HCT116 (cell line): ENCODE measurements at regions not wholly inside any gene's neighbourhood (a gene's known extent, or its start where the extent isn't known, plus 50 kb on each side); places are given as distances from the start of the nearest gene placed in this dataset.

Experiments
- ATAC-seq: fragments of 200-7000 bp; cut with Tn5 transposase; 2 replicates; pipeline ENCODE4 v1.9.1; 2020; ENCODE audit warnings: mild to moderate bottlenecking, moderate library complexity
- BruUV-seq: library from RNA; stranded (reverse); fragments of 400-500 nt; replicated peaks from 2 replicates; lab custom pipeline; 2021; lab: Mats Ljungman, UMichigan
- CTCF ChIA-PET: fragments of 300-600 bp; sonication (Branson Sonifier 250); formaldehyde crosslinking; loops from one replicate; lab custom pipeline; 2021; ENCODE audit warnings: antibody characterized with exemption; lab: Charles Lee
- POLR2A ChIA-PET: fragments of 300-600, 350-600 bp; sonication (Branson Sonifier 250); formaldehyde crosslinking; loops from one replicate; lab custom pipeline; 2021; ENCODE audit warnings: antibody characterized with exemption; lab: Charles Lee
- RAD21 ChIA-PET, 2 experiments: fragments of 300-600 bp; sonication (Branson Sonifier 250); formaldehyde crosslinking; loops; one replicate each; lab custom pipeline; 2023; ENCODE audit warnings: low total read pairs in 2 of 2; ENCODE audit not compliant: uncharacterized antibody in 2 of 2, unreplicated experiment in 2 of 2, low non-redundant PET in 1 of 2; lab: Charles Lee
- DNase-seq: peaks from one replicate; pipeline ENCODE4 v3.0.0-alpha.2; 2010; ENCODE audit warnings: low read depth, low spot score
- H2AFZ ChIP-seq: fragments of 200-600 bp; shearing (Covaris generic), sonication (generic); 2 replicates; pipeline ENCODE4 v1.6.1; 2017; ENCODE audit warnings: low read depth, mixed run types, mixed read lengths, antibody characterized with exemption, low read length; ENCODE audit not compliant: poor library complexity, severe bottlenecking
- H3K27ac ChIP-seq: 2 replicates; pipeline ENCODE4 v1.5.1; 2012; ENCODE audit warnings: low read depth, low read length
- H3K27me3 ChIP-seq: fragments of 200-600 bp; sonication (generic); 2 replicates; pipeline ENCODE4 v1.6.1; 2016; ENCODE audit warnings: mixed run types, low read length, mixed read lengths; ENCODE audit not compliant: insufficient read depth
- H3K36me3 ChIP-seq, 2 experiments: fragments of 200-500 bp in 1 of 2; fragments of 200-600 bp in 1 of 2; sonication (Bioruptor generic) in 1 of 2; sonication (generic) in 1 of 2; 2 replicates each; pipeline versions ENCODE4 v1.5.1 to v1.6.1; 2014 to 2016; ENCODE audit warnings: low read length in 2 of 2, inconsistent platforms in 1 of 2, mixed read lengths in 1 of 2, mixed run types in 1 of 2; ENCODE audit not compliant: insufficient read depth in 2 of 2, control insufficient read depth in 1 of 2
- H3K4me1 ChIP-seq, 2 experiments: fragments of 200-600 bp in 1 of 2; sonication (generic) in 1 of 2; 2 replicates each; pipeline versions ENCODE4 v1.5.1 to v1.6.1; 2012 to 2017; ENCODE audit warnings: low read length in 2 of 2, inconsistent platforms in 1 of 2, mild to moderate bottlenecking in 1 of 2, mixed read lengths in 1 of 2, mixed run types in 1 of 2, moderate library complexity in 1 of 2; ENCODE audit not compliant: insufficient read depth in 2 of 2, control insufficient read depth in 1 of 2
- H3K4me2 ChIP-seq: fragments of 200-600 bp; sonication (generic); 2 replicates; pipeline ENCODE4 v1.6.1; 2017; ENCODE audit warnings: mixed run types, low read length, mixed read lengths
- H3K4me3 ChIP-seq, 2 experiments: fragments of 200-600 bp in 1 of 2; sonication (generic) in 1 of 2; replicated peaks in 1 of 2; 2 replicates each; pipeline ENCODE4 v1.5.1; 2011 to 2016; ENCODE audit warnings: low read length in 2 of 2, control low read depth in 1 of 2, low read depth in 1 of 2, mild to moderate bottlenecking in 1 of 2, mixed read lengths in 1 of 2, mixed run types in 1 of 2
- H3K79me2 ChIP-seq: fragments of 200-600 bp; sonication (generic); 2 replicates; pipeline ENCODE4 v1.6.1; 2017; ENCODE audit warnings: mild to moderate bottlenecking, mixed run types, low read length, moderate library complexity, mixed read lengths; ENCODE audit not compliant: insufficient read depth
- H3K9ac ChIP-seq: fragments of 200-600 bp; sonication (generic); 2 replicates; pipeline ENCODE4 v1.6.1; 2016; ENCODE audit warnings: low read length, mixed read lengths
- H3K9me2 ChIP-seq: fragments of 200-600 bp; sonication (generic), shearing (Covaris generic); 2 replicates; pipeline ENCODE4 v1.6.1; 2017; ENCODE audit warnings: mixed run types, mild to moderate bottlenecking, moderate library complexity; ENCODE audit not compliant: insufficient read depth
- H3K9me3 ChIP-seq, 2 experiments: fragments of 200-500 bp in 1 of 2; fragments of 200-600 bp in 1 of 2; sonication (Bioruptor generic) in 1 of 2; sonication (generic) in 1 of 2; 2 replicates each; pipeline ENCODE4 v1.6.1; 2014 to 2017; ENCODE audit warnings: low read length in 2 of 2, mixed read lengths in 2 of 2, inconsistent platforms in 1 of 2, low read depth in 1 of 2, mild to moderate bottlenecking in 1 of 2, mixed run types in 1 of 2, moderate library complexity in 1 of 2; ENCODE audit not compliant: control insufficient read depth in 1 of 2, insufficient read depth in 1 of 2
- H4K20me1 ChIP-seq: fragments of 200-600 bp; sonication (generic), shearing (Covaris generic); 2 replicates; pipeline ENCODE4 v1.6.1; 2017; ENCODE audit warnings: mixed run types, mild to moderate bottlenecking, moderate library complexity; ENCODE audit not compliant: insufficient read depth
- CBX3 ChIP-seq: IDR thresholded peaks from 2 replicates; pipeline ENCODE4 v1.6.1; 2012; ENCODE audit warnings: low read depth
- CEBPB ChIP-seq: IDR thresholded peaks from 2 replicates; pipeline ENCODE4 v1.6.1; 2012; ENCODE audit warnings: low read depth
- ELF1 ChIP-seq: IDR thresholded peaks from 2 replicates; pipeline ENCODE4 v1.6.1; 2012; ENCODE audit warnings: low read depth, borderline replicate concordance
- EZH2 ChIP-seq: fragments of 200-600 bp; sonication (generic); IDR thresholded peaks from 2 replicates; pipeline ENCODE4 v1.6.1; 2017; ENCODE audit warnings: antibody characterized with exemption, mixed run types
- EZH2phosphoT487 ChIP-seq: fragments of 200-600 bp; IDR thresholded peaks from 2 replicates; pipeline ENCODE4 v1.6.1; 2018; ENCODE audit warnings: antibody characterized with exemption, borderline replicate concordance
- POLR2A ChIP-seq: IDR thresholded peaks from 2 replicates; pipeline ENCODE4 v1.7.0; 2011; ENCODE audit warnings: borderline replicate concordance; ENCODE audit not compliant: insufficient read depth, insufficient read length; ENCODE audit errors: extremely low read depth
- SP1 ChIP-seq: IDR thresholded peaks from 2 replicates; pipeline ENCODE4 v1.6.1; 2012; ENCODE audit warnings: low read depth
- ZFX ChIP-seq: fragments of 450-650 bp; IDR thresholded peaks from 2 replicates; pipeline ENCODE4 v1.6.1; 2017
- intact Hi-C: fragments of 100-400 bp; cut with micrococcal nuclease; formaldehyde crosslinking; loops from 2 replicates; pipeline ENCODE4 v1.10.0; 2022
- TF ChIP-seq, protein P1 (sequence below): IDR thresholded peaks from 2 replicates; pipeline ENCODE4 v1.6.1; 2012; ENCODE audit warnings: low read depth
- TF ChIP-seq, protein P2 (sequence below), 3 experiments: fragments of 200-600 bp in 1 of 3; sonication (generic) in 1 of 3; IDR thresholded peaks in 2 of 3; conservative IDR thresholded peaks in 1 of 3; 2 replicates each; pipeline ENCODE4 v1.5.1; 2012 to 2017; ENCODE audit warnings: low read depth in 2 of 3, low read length in 2 of 3, antibody characterized with exemption in 1 of 3, borderline replicate concordance in 1 of 3, control low read depth in 1 of 3, mild to moderate bottlenecking in 1 of 3, mixed read lengths in 1 of 3, mixed run types in 1 of 3, moderate library complexity in 1 of 3; ENCODE audit not compliant: insufficient read depth in 1 of 3
- TF ChIP-seq, protein P3 (sequence below): IDR thresholded peaks from 2 replicates; pipeline ENCODE4 v1.6.1; 2012
- TF ChIP-seq, protein P4 (sequence below): IDR thresholded peaks from 2 replicates; pipeline ENCODE4 v1.6.1; 2011; ENCODE audit warnings: mild to moderate bottlenecking, low read length, moderate library complexity; ENCODE audit not compliant: insufficient replicate concordance; ENCODE audit errors: extremely low read depth

DNA sequence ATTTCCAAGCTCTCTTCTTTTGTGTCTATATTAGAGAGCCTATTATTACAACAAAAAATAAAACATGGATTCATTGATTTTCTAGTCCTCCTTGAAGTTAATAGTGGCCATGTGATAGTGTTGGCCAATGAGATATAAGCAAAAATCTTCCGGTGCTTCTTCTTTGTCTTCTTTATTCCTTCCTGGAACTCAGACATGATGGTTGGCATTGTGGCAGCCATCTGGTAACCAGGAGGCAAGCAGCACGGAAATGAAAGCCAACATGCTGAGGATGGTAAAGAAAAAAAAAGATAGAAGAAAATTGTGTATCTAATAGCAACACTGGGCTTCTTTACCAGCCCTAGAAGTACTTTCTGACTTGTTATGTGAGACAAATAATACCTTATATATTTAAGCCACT lies 50.8 kb upstream of the SEL1L start:
- no peaks in the 10 kb centered on the region for H3K79me2 ChIP-seq
- no peak for ATAC-seq
- H3K27me3 ChIP-seq, result peaks cover 6% of the 10 kb centered on the region; the same call in 1 of the 2 replicates
- H3K27ac ChIP-seq, result no peak overlapping the region
- RAD21 ChIA-PET, result no interaction called here
- H3K9ac ChIP-seq, result no peak overlapping the region
- BruUV-seq, result no TSS peak
- CTCF ChIA-PET, result no interaction called here
- TF ChIP-seq, protein P1, sequence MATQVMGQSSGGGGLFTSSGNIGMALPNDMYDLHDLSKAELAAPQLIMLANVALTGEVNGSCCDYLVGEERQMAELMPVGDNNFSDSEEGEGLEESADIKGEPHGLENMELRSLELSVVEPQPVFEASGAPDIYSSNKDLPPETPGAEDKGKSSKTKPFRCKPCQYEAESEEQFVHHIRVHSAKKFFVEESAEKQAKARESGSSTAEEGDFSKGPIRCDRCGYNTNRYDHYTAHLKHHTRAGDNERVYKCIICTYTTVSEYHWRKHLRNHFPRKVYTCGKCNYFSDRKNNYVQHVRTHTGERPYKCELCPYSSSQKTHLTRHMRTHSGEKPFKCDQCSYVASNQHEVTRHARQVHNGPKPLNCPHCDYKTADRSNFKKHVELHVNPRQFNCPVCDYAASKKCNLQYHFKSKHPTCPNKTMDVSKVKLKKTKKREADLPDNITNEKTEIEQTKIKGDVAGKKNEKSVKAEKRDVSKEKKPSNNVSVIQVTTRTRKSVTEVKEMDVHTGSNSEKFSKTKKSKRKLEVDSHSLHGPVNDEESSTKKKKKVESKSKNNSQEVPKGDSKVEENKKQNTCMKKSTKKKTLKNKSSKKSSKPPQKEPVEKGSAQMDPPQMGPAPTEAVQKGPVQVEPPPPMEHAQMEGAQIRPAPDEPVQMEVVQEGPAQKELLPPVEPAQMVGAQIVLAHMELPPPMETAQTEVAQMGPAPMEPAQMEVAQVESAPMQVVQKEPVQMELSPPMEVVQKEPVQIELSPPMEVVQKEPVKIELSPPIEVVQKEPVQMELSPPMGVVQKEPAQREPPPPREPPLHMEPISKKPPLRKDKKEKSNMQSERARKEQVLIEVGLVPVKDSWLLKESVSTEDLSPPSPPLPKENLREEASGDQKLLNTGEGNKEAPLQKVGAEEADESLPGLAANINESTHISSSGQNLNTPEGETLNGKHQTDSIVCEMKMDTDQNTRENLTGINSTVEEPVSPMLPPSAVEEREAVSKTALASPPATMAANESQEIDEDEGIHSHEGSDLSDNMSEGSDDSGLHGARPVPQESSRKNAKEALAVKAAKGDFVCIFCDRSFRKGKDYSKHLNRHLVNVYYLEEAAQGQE, result no peak
- TF ChIP-seq CEBPB, result no peak
- TF ChIP-seq ZFX, result no peak
- no peak for TF ChIP-seq ELF1
- TF ChIP-seq POLR2A, result no peak
- no peak for TF ChIP-seq SP1
- TF ChIP-seq CBX3, result no peak
- TF ChIP-seq, protein P2, sequence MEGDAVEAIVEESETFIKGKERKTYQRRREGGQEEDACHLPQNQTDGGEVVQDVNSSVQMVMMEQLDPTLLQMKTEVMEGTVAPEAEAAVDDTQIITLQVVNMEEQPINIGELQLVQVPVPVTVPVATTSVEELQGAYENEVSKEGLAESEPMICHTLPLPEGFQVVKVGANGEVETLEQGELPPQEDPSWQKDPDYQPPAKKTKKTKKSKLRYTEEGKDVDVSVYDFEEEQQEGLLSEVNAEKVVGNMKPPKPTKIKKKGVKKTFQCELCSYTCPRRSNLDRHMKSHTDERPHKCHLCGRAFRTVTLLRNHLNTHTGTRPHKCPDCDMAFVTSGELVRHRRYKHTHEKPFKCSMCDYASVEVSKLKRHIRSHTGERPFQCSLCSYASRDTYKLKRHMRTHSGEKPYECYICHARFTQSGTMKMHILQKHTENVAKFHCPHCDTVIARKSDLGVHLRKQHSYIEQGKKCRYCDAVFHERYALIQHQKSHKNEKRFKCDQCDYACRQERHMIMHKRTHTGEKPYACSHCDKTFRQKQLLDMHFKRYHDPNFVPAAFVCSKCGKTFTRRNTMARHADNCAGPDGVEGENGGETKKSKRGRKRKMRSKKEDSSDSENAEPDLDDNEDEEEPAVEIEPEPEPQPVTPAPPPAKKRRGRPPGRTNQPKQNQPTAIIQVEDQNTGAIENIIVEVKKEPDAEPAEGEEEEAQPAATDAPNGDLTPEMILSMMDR (IDR thresholded peaks at IDR 0.05 in 2 of 3, conservative IDR thresholded peaks at IDR 0.05 in 1 of 3; ENCODE audit: borderline replicate concordance in 1 of 3, insufficient read depth in 1 of 3, low read depth in 2 of 3, low read length in 2 of 3), result no peak
- TF ChIP-seq, protein P3, sequence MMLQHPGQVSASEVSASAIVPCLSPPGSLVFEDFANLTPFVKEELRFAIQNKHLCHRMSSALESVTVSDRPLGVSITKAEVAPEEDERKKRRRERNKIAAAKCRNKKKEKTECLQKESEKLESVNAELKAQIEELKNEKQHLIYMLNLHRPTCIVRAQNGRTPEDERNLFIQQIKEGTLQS, result no peak
- no peak for TF ChIP-seq EZH2
- no peak for TF ChIP-seq EZH2phosphoT487
- TF ChIP-seq, protein P4, sequence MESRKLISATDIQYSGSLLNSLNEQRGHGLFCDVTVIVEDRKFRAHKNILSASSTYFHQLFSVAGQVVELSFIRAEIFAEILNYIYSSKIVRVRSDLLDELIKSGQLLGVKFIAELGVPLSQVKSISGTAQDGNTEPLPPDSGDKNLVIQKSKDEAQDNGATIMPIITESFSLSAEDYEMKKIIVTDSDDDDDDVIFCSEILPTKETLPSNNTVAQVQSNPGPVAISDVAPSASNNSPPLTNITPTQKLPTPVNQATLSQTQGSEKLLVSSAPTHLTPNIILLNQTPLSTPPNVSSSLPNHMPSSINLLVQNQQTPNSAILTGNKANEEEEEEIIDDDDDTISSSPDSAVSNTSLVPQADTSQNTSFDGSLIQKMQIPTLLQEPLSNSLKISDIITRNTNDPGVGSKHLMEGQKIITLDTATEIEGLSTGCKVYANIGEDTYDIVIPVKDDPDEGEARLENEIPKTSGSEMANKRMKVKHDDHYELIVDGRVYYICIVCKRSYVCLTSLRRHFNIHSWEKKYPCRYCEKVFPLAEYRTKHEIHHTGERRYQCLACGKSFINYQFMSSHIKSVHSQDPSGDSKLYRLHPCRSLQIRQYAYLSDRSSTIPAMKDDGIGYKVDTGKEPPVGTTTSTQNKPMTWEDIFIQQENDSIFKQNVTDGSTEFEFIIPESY, result no peak
- TF ChIP-seq, all 23 proteins: peak for 0
- Histone ChIP-seq H4K20me1 (no peaks in the 10 kb centered on the region), H3K36me3 (no peaks in the 10 kb centered on the region), H3K9me3 (no peaks in the 10 kb centered on the region), H2AFZ (no peak overlapping the region), H3K4me3 (no peak overlapping the region), H3K9me2 (no peaks in the 10 kb centered on the region), H3K4me1 (no peaks in the 10 kb centered on the region), H3K4me2 (no peak overlapping the region)
- no peak for DNase-seq
- POLR2A ChIA-PET, result no interaction called here
- intact Hi-C loops, result no loop called here
